A549 (cell line): ENCODE measurements at regions not wholly inside any gene's neighbourhood (a gene's known extent, or its start where the extent isn't known, plus 50 kb on each side); places are given as distances from the start of the nearest gene placed in this dataset.
"Not testable (repeated sequence)": the region's sequence is repeated elsewhere in the genome, so short reads cannot be mapped to it uniquely, and the experiment has no call there.

Experiments used
- ATAC-seq, 2 experiments: fragments of 200-7000 bp in 1 of 2; fragments of >200 bp in 1 of 2; cut with Nextera tagmentation in 1 of 2; cut with Tn5 transposase in 1 of 2; 3 replicates each; pipeline versions ENCODE4 v1.8.0 to v1.9.1; 2018 to 2020; ENCODE audit warnings: mild to moderate bottlenecking in 1 of 2, moderate library complexity in 1 of 2
- CTCF ChIA-PET: fragments of 300-600 bp; sonication (Branson Sonifier 250); formaldehyde crosslinking; extraction: SDS; loops from one replicate; lab custom pipeline; 2021; ENCODE audit warnings: antibody characterized with exemption, inconsistent platforms; lab: Yijun Ruan, JAX
- POLR2A ChIA-PET: fragments of 350-600 bp; formaldehyde crosslinking; extraction: SDS; loops from one replicate; lab custom pipeline; 2021; ENCODE audit warnings: antibody characterized with exemption, inconsistent platforms; lab: Yijun Ruan, JAX
- DNase-seq, 2 experiments: peaks; one replicate each; pipeline versions ENCODE4 v3.0.0 to v3.0.0-alpha.2; 2011 to 2016; ENCODE audit warnings: low read depth in 1 of 2, low spot score in 1 of 2
- FAIRE-seq: peaks from 2 replicates; lab custom pipeline; 2011; peaks lifted over from hg19 to GRCh38; lab: Jason Lieb, UNC
- H3K27ac ChIP-seq, 2 experiments: fragments of >200 bp; sonication (Bioruptor Twin); formaldehyde crosslinking; 3 replicates each; pipeline ENCODE4 v1.5.1; 2016 to 2017
- H3K4me1 ChIP-seq: fragments of >200 bp; sonication (Bioruptor Twin); formaldehyde crosslinking; 3 replicates; pipeline ENCODE4 v1.6.1; 2016
- H3K4me2 ChIP-seq: fragments of >200 bp; sonication (Bioruptor Twin); formaldehyde crosslinking; 3 replicates; pipeline ENCODE4 v1.6.1; 2016
- H3K4me3 ChIP-seq: fragments of >200 bp; sonication (Bioruptor Twin); formaldehyde crosslinking; 3 replicates; pipeline ENCODE4 v1.5.1; 2016
- H3K9me3 ChIP-seq: fragments of >200 bp; sonication (Bioruptor Twin); formaldehyde crosslinking; 3 replicates; pipeline ENCODE4 v1.6.1; 2016
- BCL3 ChIP-seq: fragments of >200 bp; sonication (Bioruptor Twin); formaldehyde crosslinking; IDR thresholded peaks from 3 replicates; pipeline ENCODE4 v1.6.1; 2016
- CEBPB ChIP-seq, 2 experiments: fragments of >200 bp in 1 of 2; sonication (Bioruptor Twin) in 1 of 2; formaldehyde crosslinking in 1 of 2; IDR thresholded peaks; 2 replicates each; pipeline ENCODE4 v1.6.1; 2012 to 2016
- CHD2 ChIP-seq: fragments of 150-350 bp; IDR thresholded peaks from 2 replicates; pipeline ENCODE4 v1.6.1; 2014; ENCODE audit warnings: low read length; ENCODE audit not compliant: partially characterized antibody
- EP300 ChIP-seq, 2 experiments: fragments of >200 bp; sonication (Bioruptor Twin); formaldehyde crosslinking; IDR thresholded peaks; 2 replicates in 1 of 2; 3 replicates in 1 of 2; pipeline ENCODE4 v1.6.1; 2016 to 2017
- ESRRA ChIP-seq: fragments of 150-350 bp; IDR thresholded peaks from 2 replicates; pipeline ENCODE4 v1.6.1; 2014; ENCODE audit warnings: mild to moderate bottlenecking, low read length, borderline replicate concordance
- FOXS1 ChIP-seq: fragments of 250-450 bp; sonication (Bioruptor Pico); IDR thresholded peaks from 2 replicates; pipeline ENCODE4 v1.5.0; 2020; ENCODE audit warnings: mild to moderate bottlenecking, moderate library complexity
- HDAC2 ChIP-seq: fragments of 200-600 bp; sonication (generic); IDR thresholded peaks from 2 replicates; pipeline ENCODE4 v1.6.1; 2016
- HOXB13 ChIP-seq: fragments of 250-450 bp; sonication (Bioruptor Pico); IDR thresholded peaks from 2 replicates; pipeline ENCODE4 v1.5.0; 2020; ENCODE audit warnings: low read depth, mild to moderate bottlenecking, moderate library complexity
- NFE2L2 ChIP-seq: fragments of 150-350 bp; conservative IDR thresholded peaks from 2 replicates; pipeline ENCODE4 v1.6.1; 2014; ENCODE audit warnings: low read length
- REST ChIP-seq: fragments of 200-600 bp; sonication (generic); IDR thresholded peaks from 2 replicates; pipeline ENCODE4 v1.6.1; 2016; ENCODE audit warnings: antibody characterized with exemption, mild to moderate bottlenecking, moderate library complexity
- ZFP36 ChIP-seq: fragments of 450-650 bp; IDR thresholded peaks from 2 replicates; pipeline ENCODE4 v1.6.1; 2014; ENCODE audit warnings: borderline replicate concordance; ENCODE audit not compliant: partially characterized antibody
- ZNF302 ChIP-seq: fragments of 250-450 bp; sonication (Bioruptor Pico); IDR thresholded peaks from 2 replicates; pipeline ENCODE4 v1.9.0; 2021; ENCODE audit warnings: inconsistent platforms, mild to moderate bottlenecking, moderate library complexity
- ZSCAN20 ChIP-seq: fragments of 250-450 bp; sonication (Bioruptor Pico); IDR thresholded peaks from 2 replicates; pipeline ENCODE4 v1.8.0; 2022; ENCODE audit warnings: mild to moderate bottlenecking, moderate library complexity
- WGBS: methylation state at CpG from one replicate; pipeline ENCODE4 v1.1.6; 2017; ENCODE audit errors: missing lambda C conversion rate; 5-methylcytosine and 5-hydroxymethylcytosine counted together
- TF ChIP-seq, protein P1 (sequence below): fragments of 250-450 bp; sonication (Bioruptor Pico); IDR thresholded peaks from 2 replicates; pipeline ENCODE4 v1.5.0; 2020; ENCODE audit warnings: low read depth, mild to moderate bottlenecking, moderate library complexity
- TF ChIP-seq, protein P2 (sequence below): IDR thresholded peaks from 2 replicates; pipeline ENCODE4 v1.6.1; 2012

GRCh38 chr1:148328884-148329283, 154.2 kb downstream of the PPIAL4G start:
- TF ChIP-seq CEBPB (IDR thresholded peaks at IDR 0.05): peak in 1 of 2 experiments; percentile 38; a peak in 1 of 4 replicates
- TF ChIP-seq REST: no peak
- TF ChIP-seq, all 56 proteins: peak for 1
- ChIA-PET POLR2A (no interaction called here), CTCF (no interaction called here)
- WGBS: 80% methylated on average over 20 of the region's 26 CpGs
- peaks cover 4% of the 10 kb centered on the region; the same call in 1 of the 3 replicates for H3K9me3 ChIP-seq
- no peak for FAIRE-seq
- no peak overlapping the region for H3K4me2 ChIP-seq
- H3K4me3 ChIP-seq: no peak overlapping the region
- no peak for DNase-seq
- H3K27ac ChIP-seq: no peak overlapping the region
- H3K4me1 ChIP-seq: 0 out of 3 replicates have a peak, but pooled peaks cover 3% of the 10 kb centered on the region
- no peak for ATAC-seq

GRCh38 chr1:148325031-148325430, 158.1 kb downstream of the PPIAL4G start:
- H3K4me1 ChIP-seq, FAIRE-seq, POLR2A ChIA-PET, CTCF ChIA-PET, H3K4me2 ChIP-seq, ATAC-seq, H3K27ac ChIP-seq, H3K9me3 ChIP-seq, DNase-seq, H3K4me3 ChIP-seq: not testable (repeated sequence)
- WGBS: 79% methylated on average over 17 of the region's 17 CpGs

DNA sequence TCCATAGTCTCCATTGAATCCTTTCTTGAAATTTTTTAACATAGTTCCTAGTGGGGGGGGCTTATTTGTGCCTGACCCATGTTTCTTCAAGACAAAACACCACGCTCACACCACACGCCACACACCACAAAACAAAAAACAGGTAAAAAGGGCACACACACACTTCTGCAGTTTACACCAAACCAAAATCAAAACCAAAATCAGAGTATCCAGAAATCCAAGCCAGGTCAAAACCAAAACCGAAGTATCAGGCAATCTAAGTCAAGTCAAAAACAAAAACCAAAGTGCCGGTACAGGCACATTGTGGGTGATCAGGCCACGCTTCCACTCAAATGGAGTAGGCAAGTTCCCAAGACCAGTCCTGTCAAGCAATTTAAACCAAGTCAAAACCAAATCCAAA, 158.6 kb downstream of the PPIAL4G start:
- H3K4me2 ChIP-seq, CTCF ChIA-PET, H3K9me3 ChIP-seq, H3K4me1 ChIP-seq, H3K4me3 ChIP-seq, POLR2A ChIA-PET, ATAC-seq, FAIRE-seq, DNase-seq, H3K27ac ChIP-seq: not testable (repeated sequence)
- whole genome bisulfite sequencing: 89% methylated on average over 5 of the region's 5 CpGs

GRCh38 chr1:148320079-148320478, 163.0 kb downstream of the PPIAL4G start:
- WGBS: 49% methylated on average over 2 of the region's 2 CpGs
- peak; percentile 72 for FAIRE-seq
- H3K27ac ChIP-seq, H3K9me3 ChIP-seq, H3K4me3 ChIP-seq, H3K4me1 ChIP-seq, CTCF ChIA-PET, DNase-seq, H3K4me2 ChIP-seq, POLR2A ChIA-PET: not testable (repeated sequence)
- TF ChIP-seq CEBPB (IDR thresholded peaks at IDR 0.05): peak in 1 of 2 experiments; percentile 12; a peak in 1 of 4 replicates
- ATAC-seq: peak in 1 of 2 experiments; percentile 54; a peak in 2 of 6 replicates

DNA sequence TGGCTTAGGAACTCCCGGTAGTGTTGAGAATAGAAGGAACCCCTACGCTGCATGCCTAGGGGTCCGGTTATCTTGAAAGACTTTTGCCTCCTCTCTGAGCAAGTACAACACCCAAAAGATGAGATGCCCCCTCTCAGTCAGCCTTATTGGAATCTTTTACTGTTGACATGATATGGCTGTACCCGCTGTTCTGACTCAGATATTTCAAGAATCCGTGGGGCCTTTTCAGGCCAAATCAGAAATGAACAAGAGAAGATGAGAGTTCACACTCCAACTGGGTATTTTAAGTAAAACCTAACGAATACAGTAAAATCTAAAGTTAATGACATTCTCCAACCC, 164.2 kb downstream of the PPIAL4G start:
- no peak for ATAC-seq
- 75% methylated on average over 6 of the region's 6 CpGs for WGBS

More for the DNA sequence above, 164.2 kb downstream of the PPIAL4G start:
- DNase-seq: no peak
- Histone ChIP-seq H3K9me3 (peaks cover 5% of the 10 kb centered on the region; the same call in 1 of the 3 replicates), H3K4me3 (no peak overlapping the region), H3K4me1 (no peaks in the 10 kb centered on the region), H3K27ac (no peak overlapping the region), H3K4me2 (no peak overlapping the region)
- no peak for FAIRE-seq
- TF ChIP-seq EP300 (IDR thresholded peaks at IDR 0.05) (no peak), HOXB13 (CRISPR knock-in tag) (no peak), FOXS1 (CRISPR knock-in tag) (no peak), BCL3 (no peak), ESRRA (no peak), CHD2 (no peak), ZFP36 (no peak), NFE2L2 (no peak), HDAC2 (no peak), ZSCAN20 (CRISPR knock-in tag) (no peak), ZNF302 (CRISPR knock-in tag) (no peak)
- TF ChIP-seq, protein P1, sequence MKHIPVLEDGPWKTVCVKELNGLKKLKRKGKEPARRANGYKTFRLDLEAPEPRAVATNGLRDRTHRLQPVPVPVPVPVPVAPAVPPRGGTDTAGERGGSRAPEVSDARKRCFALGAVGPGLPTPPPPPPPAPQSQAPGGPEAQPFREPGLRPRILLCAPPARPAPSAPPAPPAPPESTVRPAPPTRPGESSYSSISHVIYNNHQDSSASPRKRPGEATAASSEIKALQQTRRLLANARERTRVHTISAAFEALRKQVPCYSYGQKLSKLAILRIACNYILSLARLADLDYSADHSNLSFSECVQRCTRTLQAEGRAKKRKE (CRISPR knock-in tag): no peak
- TF ChIP-seq, protein P2, sequence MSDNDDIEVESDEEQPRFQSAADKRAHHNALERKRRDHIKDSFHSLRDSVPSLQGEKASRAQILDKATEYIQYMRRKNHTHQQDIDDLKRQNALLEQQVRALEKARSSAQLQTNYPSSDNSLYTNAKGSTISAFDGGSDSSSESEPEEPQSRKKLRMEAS: no peak
- ChIA-PET CTCF (no interaction called here), POLR2A (no interaction called here)
